OCI-LY3 (cell line): ENCODE measurements at regions not wholly inside any gene's neighbourhood (a gene's known extent, or its start where the extent isn't known, plus 50 kb on each side); places are given as distances from the start of the nearest gene placed in this dataset.

Experiments
- EZH2phosphoT487 ChIP-seq: fragments of 200-600 bp; shearing (Covaris generic); IDR thresholded peaks from 2 replicates; pipeline ENCODE4 v1.6.1; 2018; ENCODE audit warnings: antibody characterized with exemption, mixed run types, low read depth
- TF ChIP-seq, protein P1 (sequence below): fragments of 200-600, 300-600 bp; sonication (generic); IDR thresholded peaks from 2 replicates; pipeline ENCODE4 v1.5.1; 2014; ENCODE audit warnings: antibody characterized with exemption, low read length, low read depth

DNA sequence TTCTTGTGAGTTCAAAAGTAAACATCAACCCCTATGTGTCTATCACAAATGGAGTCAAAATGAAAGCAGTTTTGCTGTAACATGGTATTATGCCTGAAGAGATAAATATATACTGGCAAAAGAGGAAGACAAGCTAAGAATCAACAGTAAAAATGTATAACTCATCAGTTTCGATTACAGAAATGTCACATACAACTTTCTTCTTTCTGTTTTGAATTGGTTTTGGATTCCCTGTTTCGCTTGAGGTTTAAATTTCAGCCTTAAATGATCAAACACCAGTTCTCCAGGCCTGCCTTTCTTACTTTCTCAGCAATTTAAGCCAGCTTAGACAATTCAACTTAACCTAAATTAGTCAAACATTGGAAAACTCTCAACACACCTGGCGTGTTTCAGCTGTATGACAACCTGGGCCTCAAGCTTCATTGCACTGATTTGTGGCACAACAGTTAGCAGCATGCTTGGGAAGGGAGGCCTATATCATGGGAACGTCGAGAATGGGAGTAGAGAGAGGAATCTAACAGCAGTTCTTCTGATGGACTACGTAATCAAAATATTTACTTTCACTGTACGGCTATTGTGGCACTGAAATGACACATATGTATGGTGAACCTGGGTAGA is 51.9 kb upstream of the MARCKS start:
- TF ChIP-seq, protein P1, sequence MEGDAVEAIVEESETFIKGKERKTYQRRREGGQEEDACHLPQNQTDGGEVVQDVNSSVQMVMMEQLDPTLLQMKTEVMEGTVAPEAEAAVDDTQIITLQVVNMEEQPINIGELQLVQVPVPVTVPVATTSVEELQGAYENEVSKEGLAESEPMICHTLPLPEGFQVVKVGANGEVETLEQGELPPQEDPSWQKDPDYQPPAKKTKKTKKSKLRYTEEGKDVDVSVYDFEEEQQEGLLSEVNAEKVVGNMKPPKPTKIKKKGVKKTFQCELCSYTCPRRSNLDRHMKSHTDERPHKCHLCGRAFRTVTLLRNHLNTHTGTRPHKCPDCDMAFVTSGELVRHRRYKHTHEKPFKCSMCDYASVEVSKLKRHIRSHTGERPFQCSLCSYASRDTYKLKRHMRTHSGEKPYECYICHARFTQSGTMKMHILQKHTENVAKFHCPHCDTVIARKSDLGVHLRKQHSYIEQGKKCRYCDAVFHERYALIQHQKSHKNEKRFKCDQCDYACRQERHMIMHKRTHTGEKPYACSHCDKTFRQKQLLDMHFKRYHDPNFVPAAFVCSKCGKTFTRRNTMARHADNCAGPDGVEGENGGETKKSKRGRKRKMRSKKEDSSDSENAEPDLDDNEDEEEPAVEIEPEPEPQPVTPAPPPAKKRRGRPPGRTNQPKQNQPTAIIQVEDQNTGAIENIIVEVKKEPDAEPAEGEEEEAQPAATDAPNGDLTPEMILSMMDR = no peak
- TF ChIP-seq EZH2phosphoT487 = no peak
